Adrenal gland (tissue), 5 donors: ENCODE measurements at regions not wholly inside any gene's neighbourhood (a gene's known extent, or its start where the extent isn't known, plus 50 kb on each side); places are given as distances from the start of the nearest gene placed in this dataset.

Experiments
- POLR2A ChIP-seq, 2 donors: fragments of 450-650 bp; IDR thresholded peaks; one replicate each; pipeline ENCODE4 v1.6.1; 2017; ENCODE audit warnings: antibody characterized with exemption in 2 of 2, mild to moderate bottlenecking in 2 of 2, moderate library complexity in 1 of 2
- TF ChIP-seq, protein P1 (sequence below), 6 experiments: fragments of 450-650 bp in 4 of 6; fragments of 200-600 bp in 2 of 6; sonication (generic) in 1 of 6; IDR thresholded peaks; 1 replicate in 5 of 6; 2 replicates in 1 of 6; pipeline versions ENCODE4 v1.5.1 to v1.8.0; 2016 to 2021; ENCODE audit warnings: antibody characterized with exemption in 6 of 6, mild to moderate bottlenecking in 2 of 6, moderate library complexity in 1 of 6
- donor health status: DM: no; HTN: no; CAD: no.

- TF ChIP-seq, protein P1, sequence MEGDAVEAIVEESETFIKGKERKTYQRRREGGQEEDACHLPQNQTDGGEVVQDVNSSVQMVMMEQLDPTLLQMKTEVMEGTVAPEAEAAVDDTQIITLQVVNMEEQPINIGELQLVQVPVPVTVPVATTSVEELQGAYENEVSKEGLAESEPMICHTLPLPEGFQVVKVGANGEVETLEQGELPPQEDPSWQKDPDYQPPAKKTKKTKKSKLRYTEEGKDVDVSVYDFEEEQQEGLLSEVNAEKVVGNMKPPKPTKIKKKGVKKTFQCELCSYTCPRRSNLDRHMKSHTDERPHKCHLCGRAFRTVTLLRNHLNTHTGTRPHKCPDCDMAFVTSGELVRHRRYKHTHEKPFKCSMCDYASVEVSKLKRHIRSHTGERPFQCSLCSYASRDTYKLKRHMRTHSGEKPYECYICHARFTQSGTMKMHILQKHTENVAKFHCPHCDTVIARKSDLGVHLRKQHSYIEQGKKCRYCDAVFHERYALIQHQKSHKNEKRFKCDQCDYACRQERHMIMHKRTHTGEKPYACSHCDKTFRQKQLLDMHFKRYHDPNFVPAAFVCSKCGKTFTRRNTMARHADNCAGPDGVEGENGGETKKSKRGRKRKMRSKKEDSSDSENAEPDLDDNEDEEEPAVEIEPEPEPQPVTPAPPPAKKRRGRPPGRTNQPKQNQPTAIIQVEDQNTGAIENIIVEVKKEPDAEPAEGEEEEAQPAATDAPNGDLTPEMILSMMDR (IDR thresholded peaks at IDR 0.05): no peak
- no peak for TF ChIP-seq POLR2A (IDR thresholded peaks at IDR 0.05)
These were observed 540.0 kb downstream of the SPRY1 start for GRCh38 chr4:123936621-123937043.
